OCI-LY3 (cell line): ENCODE measurements at regions not wholly inside any gene's neighbourhood (a gene's known extent, or its start where the extent isn't known, plus 50 kb on each side); places are given as distances from the start of the nearest gene placed in this dataset.

Source experiments
- EZH2phosphoT487 ChIP-seq: fragments of 200-600 bp; shearing (Covaris generic); IDR thresholded peaks from 2 replicates; pipeline ENCODE4 v1.6.1; 2018; ENCODE audit warnings: antibody characterized with exemption, mixed run types, low read depth
- TF ChIP-seq, protein P1 (sequence below): fragments of 200-600, 300-600 bp; sonication (generic); IDR thresholded peaks from 2 replicates; pipeline ENCODE4 v1.5.1; 2014; ENCODE audit warnings: antibody characterized with exemption, low read length, low read depth

DNA sequence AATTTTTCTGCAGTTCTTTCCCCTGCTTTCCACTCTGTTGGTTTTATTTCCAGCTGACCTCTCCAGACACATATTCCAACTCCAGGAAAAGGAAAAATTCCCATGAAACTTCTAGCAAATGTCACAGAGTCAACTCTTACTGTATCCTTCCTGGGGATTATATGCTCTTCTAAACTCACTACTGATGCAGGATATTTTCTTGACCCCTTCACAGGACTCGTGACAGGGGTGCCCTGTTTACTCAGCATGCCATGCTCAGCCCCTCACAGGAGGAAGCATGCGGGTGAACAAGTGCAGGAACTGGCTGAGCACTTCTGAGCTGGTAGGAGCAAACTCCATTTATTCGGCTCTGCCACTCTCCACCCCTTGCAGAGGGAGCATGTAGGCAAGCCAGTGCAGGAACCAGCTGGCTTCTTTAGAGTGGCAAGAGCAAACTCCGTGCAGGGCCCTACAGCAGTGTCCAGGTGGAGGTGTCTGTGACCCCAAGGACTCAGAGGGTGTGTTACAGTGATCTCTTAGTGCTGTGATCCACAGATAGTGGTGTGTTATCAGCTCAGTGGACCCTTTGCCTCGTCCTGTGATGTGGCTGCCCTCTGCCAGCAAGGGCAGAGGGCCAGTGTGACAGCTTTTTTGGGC lies 413.6 kb upstream of the GRM7 start:
- TF ChIP-seq, protein P1, sequence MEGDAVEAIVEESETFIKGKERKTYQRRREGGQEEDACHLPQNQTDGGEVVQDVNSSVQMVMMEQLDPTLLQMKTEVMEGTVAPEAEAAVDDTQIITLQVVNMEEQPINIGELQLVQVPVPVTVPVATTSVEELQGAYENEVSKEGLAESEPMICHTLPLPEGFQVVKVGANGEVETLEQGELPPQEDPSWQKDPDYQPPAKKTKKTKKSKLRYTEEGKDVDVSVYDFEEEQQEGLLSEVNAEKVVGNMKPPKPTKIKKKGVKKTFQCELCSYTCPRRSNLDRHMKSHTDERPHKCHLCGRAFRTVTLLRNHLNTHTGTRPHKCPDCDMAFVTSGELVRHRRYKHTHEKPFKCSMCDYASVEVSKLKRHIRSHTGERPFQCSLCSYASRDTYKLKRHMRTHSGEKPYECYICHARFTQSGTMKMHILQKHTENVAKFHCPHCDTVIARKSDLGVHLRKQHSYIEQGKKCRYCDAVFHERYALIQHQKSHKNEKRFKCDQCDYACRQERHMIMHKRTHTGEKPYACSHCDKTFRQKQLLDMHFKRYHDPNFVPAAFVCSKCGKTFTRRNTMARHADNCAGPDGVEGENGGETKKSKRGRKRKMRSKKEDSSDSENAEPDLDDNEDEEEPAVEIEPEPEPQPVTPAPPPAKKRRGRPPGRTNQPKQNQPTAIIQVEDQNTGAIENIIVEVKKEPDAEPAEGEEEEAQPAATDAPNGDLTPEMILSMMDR, result no peak
- no peak for TF ChIP-seq EZH2phosphoT487
